HL-60 (cell line): ENCODE measurements at regions not wholly inside any gene's neighbourhood (a gene's known extent, or its start where the extent isn't known, plus 50 kb on each side); places are given as distances from the start of the nearest gene placed in this dataset.

Experiments
- DNase-seq, 2 experiments: peaks; one replicate each; pipeline ENCODE4 v3.0.0-alpha.2; 2010 to 2020; ENCODE audit warnings: low read depth in 1 of 2, low spot score in 1 of 2
- H3K27ac ChIP-seq: fragments of 250-450 bp; sonication (Bioruptor Pico); replicated peaks from 2 replicates; pipeline ENCODE4 v1.5.1; 2020; ENCODE audit warnings: mild to moderate bottlenecking, moderate library complexity
- H3K27me3 ChIP-seq: fragments of 250-450 bp; sonication (Bioruptor Pico); 2 replicates; pipeline ENCODE4 v1.5.1; 2021; ENCODE audit warnings: mild to moderate bottlenecking, moderate library complexity; ENCODE audit not compliant: insufficient read depth, poor library complexity, severe bottlenecking
- H3K4me3 ChIP-seq: replicated peaks from 2 replicates; pipeline ENCODE4 v1.5.1; 2011; ENCODE audit warnings: mild to moderate bottlenecking, control low read depth, low read length; ENCODE audit not compliant: insufficient read depth
- GABPA ChIP-seq: IDR thresholded peaks from 2 replicates; pipeline ENCODE4 v1.6.1; 2012; ENCODE audit warnings: low read depth
- POLR2AphosphoS5 ChIP-seq: IDR thresholded peaks from 2 replicates; pipeline ENCODE4 v1.6.1; 2012; ENCODE audit warnings: low read depth
- SPI1 ChIP-seq: IDR thresholded peaks from 2 replicates; pipeline ENCODE4 v1.6.1; 2012; ENCODE audit warnings: low read depth, mild to moderate bottlenecking, borderline replicate concordance
- TF ChIP-seq, protein P1 (sequence below): IDR thresholded peaks from one replicate; pipeline ENCODE4 v1.5.1; 2011; ENCODE audit warnings: low read length, control low read depth, inconsistent platforms; ENCODE audit not compliant: insufficient read depth
- TF ChIP-seq, protein P2 (sequence below): IDR thresholded peaks from 2 replicates; pipeline ENCODE4 v1.6.1; 2012; ENCODE audit warnings: low read depth; ENCODE audit not compliant: insufficient replicate concordance

DNA sequence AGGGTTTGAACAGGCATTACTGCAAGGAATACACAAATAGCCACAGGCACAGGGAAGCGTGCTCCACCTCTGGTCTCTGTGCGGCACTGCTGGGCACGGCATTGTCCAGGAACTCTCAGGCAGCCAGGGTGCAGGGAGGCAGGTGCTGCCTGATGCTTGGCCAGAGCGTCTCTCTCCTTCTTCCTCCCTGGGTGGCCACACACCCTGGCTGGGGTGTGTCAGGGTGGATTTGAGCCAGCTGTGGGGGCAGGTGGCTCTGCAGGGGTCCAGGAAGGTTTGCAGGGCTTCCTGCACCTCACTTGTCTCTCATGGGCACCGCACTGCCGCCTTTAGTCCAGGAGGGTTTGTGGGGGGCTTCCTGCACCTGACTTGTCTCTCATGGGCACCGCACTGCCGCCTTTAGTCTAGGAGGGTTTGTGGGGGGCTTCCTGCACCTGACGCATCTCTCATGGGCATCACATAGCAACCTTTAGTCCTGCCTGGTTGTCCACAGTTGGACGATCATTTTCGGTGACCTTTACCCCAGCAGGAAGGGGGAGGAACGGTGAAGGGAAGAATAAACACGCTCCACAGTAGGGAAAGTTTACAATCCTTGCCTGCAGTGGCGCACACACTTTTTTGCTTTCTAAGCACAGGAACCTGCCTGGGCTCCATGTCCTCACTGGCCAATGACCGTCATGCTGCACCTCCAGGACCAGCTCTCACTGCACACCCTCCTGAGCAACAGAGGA lies 332.9 kb downstream of the EIPR1 start:
- H3K27me3 ChIP-seq, result no peaks in the 10 kb centered on the region
- TF ChIP-seq, protein P1, sequence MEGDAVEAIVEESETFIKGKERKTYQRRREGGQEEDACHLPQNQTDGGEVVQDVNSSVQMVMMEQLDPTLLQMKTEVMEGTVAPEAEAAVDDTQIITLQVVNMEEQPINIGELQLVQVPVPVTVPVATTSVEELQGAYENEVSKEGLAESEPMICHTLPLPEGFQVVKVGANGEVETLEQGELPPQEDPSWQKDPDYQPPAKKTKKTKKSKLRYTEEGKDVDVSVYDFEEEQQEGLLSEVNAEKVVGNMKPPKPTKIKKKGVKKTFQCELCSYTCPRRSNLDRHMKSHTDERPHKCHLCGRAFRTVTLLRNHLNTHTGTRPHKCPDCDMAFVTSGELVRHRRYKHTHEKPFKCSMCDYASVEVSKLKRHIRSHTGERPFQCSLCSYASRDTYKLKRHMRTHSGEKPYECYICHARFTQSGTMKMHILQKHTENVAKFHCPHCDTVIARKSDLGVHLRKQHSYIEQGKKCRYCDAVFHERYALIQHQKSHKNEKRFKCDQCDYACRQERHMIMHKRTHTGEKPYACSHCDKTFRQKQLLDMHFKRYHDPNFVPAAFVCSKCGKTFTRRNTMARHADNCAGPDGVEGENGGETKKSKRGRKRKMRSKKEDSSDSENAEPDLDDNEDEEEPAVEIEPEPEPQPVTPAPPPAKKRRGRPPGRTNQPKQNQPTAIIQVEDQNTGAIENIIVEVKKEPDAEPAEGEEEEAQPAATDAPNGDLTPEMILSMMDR, result no peak
- TF ChIP-seq POLR2AphosphoS5, result no peak
- TF ChIP-seq GABPA, result no peak
- no peak for TF ChIP-seq SPI1
- DNase-seq, result no peak
- no peak overlapping the region for H3K27ac ChIP-seq
- H3K4me3 ChIP-seq, result no peak overlapping the region

DNA sequence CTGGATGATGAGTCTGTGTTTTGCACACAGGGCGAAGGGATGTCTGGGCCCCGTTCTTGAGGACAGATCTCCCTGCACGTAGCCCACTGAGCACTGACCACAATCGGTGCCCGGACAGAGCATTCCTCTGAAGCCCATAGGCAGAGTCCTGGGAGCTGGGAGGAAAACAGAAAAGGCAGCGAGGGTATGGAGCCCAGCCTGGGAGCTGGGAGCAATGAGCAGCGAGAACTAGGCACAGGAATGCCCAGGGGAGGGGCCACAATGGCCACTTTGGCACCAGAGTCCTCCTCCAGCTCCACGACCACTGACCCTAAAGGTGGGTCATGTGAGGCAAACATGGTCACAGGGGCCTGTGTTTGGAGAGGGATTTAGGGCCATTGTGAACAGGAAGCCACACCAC lies 333.9 kb downstream of the EIPR1 start:
- DNase-seq, result no peak
- Histone ChIP-seq H3K27me3 (no peaks in the 10 kb centered on the region), H3K4me3 (no peak overlapping the region), H3K27ac (no peak overlapping the region)
- TF ChIP-seq, protein P1, result no peak
- TF ChIP-seq GABPA (no peak), SPI1 (no peak), POLR2AphosphoS5 (no peak)
- TF ChIP-seq, protein P2, sequence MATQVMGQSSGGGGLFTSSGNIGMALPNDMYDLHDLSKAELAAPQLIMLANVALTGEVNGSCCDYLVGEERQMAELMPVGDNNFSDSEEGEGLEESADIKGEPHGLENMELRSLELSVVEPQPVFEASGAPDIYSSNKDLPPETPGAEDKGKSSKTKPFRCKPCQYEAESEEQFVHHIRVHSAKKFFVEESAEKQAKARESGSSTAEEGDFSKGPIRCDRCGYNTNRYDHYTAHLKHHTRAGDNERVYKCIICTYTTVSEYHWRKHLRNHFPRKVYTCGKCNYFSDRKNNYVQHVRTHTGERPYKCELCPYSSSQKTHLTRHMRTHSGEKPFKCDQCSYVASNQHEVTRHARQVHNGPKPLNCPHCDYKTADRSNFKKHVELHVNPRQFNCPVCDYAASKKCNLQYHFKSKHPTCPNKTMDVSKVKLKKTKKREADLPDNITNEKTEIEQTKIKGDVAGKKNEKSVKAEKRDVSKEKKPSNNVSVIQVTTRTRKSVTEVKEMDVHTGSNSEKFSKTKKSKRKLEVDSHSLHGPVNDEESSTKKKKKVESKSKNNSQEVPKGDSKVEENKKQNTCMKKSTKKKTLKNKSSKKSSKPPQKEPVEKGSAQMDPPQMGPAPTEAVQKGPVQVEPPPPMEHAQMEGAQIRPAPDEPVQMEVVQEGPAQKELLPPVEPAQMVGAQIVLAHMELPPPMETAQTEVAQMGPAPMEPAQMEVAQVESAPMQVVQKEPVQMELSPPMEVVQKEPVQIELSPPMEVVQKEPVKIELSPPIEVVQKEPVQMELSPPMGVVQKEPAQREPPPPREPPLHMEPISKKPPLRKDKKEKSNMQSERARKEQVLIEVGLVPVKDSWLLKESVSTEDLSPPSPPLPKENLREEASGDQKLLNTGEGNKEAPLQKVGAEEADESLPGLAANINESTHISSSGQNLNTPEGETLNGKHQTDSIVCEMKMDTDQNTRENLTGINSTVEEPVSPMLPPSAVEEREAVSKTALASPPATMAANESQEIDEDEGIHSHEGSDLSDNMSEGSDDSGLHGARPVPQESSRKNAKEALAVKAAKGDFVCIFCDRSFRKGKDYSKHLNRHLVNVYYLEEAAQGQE, result no peak

DNA sequence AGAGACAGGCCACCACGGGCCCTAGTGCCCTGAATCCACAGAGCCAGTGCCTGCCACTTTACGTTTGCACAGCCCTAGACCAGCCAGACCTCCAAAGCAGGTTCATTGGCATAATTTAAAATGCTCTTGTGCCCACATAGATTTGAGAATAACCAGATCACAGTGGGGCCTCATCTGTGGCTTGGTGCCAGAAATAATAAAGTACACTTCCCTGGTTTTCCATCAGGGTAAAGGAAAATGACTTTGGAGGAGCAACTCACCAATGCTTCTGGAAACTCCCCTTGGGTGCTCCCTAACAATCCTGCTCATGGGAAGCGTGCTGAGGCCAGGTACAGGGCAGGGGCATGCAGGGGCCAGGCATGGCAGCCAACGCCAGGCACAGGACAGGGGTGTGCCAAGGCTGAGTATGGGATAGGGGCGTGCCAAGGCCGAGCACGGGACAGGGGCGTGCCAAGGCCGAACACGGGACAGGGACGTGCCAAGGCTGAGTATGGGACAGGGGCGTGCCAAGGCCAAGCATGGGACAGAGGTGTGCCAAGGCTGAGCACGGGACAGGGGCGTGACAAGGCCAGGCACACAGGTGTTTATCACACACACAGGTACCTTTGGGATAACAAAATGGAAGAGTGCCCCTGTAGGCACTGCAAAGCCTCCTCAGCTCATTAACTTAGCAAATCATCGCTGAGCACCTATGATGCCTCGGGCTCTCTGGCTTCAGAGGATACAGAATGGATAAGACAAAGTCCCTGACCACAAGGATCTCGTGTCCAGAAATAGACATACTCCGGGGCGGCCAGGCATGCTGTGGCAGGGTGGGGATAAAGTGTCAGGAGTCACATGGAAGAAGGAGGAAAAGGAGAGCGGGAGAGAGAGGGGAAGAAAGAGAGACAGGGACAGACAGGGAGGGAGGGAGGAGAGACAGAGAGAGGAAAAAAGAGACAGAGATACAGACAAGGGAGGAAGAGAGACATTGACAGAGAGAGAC lies 334.7 kb downstream of the EIPR1 start:
- H3K4me3 ChIP-seq, result no peak overlapping the region
- TF ChIP-seq GABPA, result no peak
- TF ChIP-seq, protein P1, result no peak
- TF ChIP-seq SPI1, result no peak
- TF ChIP-seq POLR2AphosphoS5, result no peak
- H3K27me3 ChIP-seq, result no peaks in the 10 kb centered on the region
- no peak for DNase-seq
- no peak overlapping the region for H3K27ac ChIP-seq

DNA sequence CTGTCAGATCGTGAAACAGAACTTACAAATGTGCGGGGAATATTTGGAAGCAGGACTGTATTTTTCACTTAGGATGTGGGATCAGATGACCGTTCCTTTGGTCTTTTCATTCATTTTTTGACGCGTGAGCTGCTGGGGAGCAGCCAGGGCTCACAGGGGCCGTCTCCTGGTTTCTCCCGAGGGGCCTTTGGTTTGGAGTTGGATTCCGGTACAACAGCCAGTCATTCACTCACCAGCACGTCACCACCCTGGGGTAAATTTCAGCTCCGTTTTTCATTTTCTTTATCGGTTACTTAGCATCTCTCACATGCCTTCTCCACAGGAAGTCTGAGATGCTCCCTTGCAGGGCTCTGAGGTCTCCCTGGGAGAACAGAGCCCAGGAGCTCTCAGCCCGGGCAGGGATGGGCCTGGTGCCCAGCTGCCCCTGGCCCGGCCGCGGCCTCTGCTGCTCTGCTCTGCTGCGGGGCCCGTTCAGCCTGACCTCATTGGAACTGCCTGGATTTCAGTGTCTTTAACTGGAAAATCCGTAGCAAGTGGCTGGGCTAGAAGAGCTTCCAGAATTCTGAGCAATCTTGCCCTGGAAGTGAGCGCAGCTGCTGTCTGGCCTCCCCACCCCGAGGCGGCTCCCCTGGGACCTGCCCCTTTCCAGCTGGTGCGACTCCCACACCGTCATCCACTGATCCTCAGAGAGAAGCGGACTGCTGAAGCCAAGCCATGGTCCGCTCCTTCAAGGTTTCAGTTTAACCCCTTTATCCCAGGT lies 335.6 kb downstream of the EIPR1 start:
- Histone ChIP-seq H3K27ac (no peak overlapping the region), H3K4me3 (no peak overlapping the region), H3K27me3 (no peaks in the 10 kb centered on the region)
- DNase-seq, result no peak
- TF ChIP-seq SPI1 (no peak), POLR2AphosphoS5 (no peak), GABPA (no peak)
- TF ChIP-seq, protein P2, result no peak
- TF ChIP-seq, protein P1, result no peak
